Panc1 (cell line): ENCODE measurements at regions not wholly inside any gene's neighbourhood (a gene's known extent, or its start where the extent isn't known, plus 50 kb on each side); places are given as distances from the start of the nearest gene placed in this dataset.

Experiments used
- POLR2AphosphoS5 ChIP-seq: IDR thresholded peaks from 2 replicates; pipeline ENCODE4 v1.6.1; 2012; ENCODE audit warnings: mild to moderate bottlenecking, low read depth, low read length, moderate library complexity
- SIN3A ChIP-seq: IDR thresholded peaks from 2 replicates; pipeline ENCODE4 v1.6.1; 2012; ENCODE audit warnings: low read depth, mild to moderate bottlenecking, low read length, moderate library complexity, borderline replicate concordance; ENCODE audit not compliant: insufficient read depth
- TF ChIP-seq, protein P1 (sequence below): fragments of 450-650 bp; IDR thresholded peaks from 2 replicates; pipeline ENCODE4 v1.5.1; 2017; ENCODE audit warnings: mild to moderate bottlenecking

- TF ChIP-seq, protein P1, sequence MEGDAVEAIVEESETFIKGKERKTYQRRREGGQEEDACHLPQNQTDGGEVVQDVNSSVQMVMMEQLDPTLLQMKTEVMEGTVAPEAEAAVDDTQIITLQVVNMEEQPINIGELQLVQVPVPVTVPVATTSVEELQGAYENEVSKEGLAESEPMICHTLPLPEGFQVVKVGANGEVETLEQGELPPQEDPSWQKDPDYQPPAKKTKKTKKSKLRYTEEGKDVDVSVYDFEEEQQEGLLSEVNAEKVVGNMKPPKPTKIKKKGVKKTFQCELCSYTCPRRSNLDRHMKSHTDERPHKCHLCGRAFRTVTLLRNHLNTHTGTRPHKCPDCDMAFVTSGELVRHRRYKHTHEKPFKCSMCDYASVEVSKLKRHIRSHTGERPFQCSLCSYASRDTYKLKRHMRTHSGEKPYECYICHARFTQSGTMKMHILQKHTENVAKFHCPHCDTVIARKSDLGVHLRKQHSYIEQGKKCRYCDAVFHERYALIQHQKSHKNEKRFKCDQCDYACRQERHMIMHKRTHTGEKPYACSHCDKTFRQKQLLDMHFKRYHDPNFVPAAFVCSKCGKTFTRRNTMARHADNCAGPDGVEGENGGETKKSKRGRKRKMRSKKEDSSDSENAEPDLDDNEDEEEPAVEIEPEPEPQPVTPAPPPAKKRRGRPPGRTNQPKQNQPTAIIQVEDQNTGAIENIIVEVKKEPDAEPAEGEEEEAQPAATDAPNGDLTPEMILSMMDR = no peak
- TF ChIP-seq SIN3A = no peak
- TF ChIP-seq POLR2AphosphoS5 = no peak
Measured at GRCh38 chr12:92992041-92992440, 62.9 kb upstream of the EEA1 start.
